IPS-18c (cell line): ENCODE measurements at regions not wholly inside any gene's neighbourhood (a gene's known extent, or its start where the extent isn't known, plus 50 kb on each side); places are given as distances from the start of the nearest gene placed in this dataset.
"Not testable (repeated sequence)": the region's sequence is repeated elsewhere in the genome, so short reads cannot be mapped to it uniquely, and the experiment has no call there.

ENCODE experiments used
- H3K4me3 ChIP-seq: 2 replicates; pipeline ENCODE4 v1.7.0; 2013; ENCODE audit warnings: low read depth, mild to moderate bottlenecking, low read length, moderate library complexity; ENCODE audit not compliant: insufficient read depth
- H3K9me3 ChIP-seq: one replicate; pipeline ENCODE4 v1.6.1; 2013; ENCODE audit warnings: mild to moderate bottlenecking, low read length, moderate library complexity; ENCODE audit not compliant: control insufficient read depth, insufficient read depth

DNA sequence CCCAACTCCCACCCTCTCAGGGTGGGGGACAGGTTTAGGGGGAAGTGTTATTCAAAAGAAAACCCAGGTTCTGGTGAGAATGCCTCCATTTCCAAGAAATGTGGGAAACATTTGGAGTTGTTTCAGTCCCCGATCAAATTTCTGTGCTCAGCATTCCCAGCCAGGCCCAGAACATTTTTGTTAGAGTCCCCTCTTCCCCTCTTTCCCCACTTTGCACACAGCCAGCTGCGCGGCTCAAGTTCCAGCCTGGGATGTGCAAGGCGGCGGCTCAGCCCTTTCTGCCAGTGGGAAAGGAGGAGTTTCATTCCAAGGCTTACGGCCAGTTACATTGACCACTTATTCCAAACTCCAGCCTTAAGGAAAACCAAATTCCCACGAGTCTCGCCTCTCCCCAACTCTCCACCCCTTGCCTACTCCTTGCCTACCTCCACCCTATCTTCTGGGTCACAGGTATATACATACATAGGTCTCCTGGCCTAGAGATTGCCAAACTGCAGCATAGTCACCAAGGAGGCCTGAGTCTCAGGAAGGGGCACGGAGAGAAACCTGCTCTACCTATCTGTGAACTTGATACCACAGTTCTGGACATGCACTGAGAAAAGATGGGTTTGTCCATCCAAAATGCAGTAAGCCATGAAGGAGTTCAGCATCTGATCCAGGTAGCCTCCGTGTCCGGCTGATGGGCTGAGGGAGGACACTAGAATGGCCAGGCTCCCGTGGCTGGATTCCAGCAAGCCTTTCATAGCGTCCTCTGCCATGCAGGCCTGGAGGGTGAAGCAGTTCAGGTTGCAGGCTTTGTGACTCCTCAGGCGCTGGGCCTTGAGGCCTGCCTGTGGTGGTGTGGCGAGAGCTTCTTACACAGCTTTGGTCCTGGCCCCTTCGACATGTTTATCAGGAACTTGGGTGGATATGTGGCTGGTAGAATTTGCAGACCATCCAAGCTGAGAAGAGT is 154.5 kb downstream of the ZFP36L2 start:
- H3K4me3 ChIP-seq = no peak overlapping the region
- no peaks in the 10 kb centered on the region for H3K9me3 ChIP-seq

DNA sequence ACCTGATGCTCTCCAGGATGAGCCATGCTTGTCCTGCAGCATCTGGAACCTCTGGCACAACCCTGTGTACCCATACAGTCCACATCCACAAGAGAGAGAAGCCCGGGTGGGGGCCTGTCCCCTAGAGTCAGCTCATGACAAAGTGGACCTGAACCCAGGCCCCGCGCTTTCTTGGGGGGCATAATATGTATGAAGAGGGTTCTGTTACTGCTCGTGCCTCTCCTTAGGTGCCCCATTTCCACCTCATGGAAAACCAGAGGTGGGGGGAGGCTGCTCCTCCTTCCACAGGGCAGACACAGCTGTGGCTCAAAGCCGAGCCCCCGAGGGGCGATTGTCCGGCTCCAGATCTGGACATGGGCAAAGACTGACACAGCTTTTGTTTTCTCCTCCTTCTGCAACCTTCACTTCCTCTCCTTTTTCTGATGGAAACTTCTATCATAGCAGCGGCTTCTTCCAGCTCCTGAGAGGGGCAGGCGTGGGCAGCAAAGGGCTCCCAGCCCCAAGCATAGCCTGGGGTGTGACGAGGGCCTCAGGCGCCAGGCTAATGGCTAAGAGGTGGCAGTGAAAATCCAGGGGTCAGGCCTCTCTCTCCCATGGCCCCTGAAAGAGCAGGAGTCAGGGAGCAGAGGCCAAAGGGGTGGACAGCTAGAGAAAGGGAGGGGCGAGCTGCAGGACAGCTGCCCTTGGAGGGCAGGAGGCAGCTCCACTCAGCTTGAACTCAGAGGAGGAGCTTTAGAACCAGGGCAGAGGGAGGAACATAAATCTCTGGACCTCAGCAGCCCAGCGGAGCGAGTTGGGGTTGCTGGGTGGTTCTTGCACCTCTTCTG is 155.5 kb downstream of the ZFP36L2 start:
- H3K4me3 ChIP-seq = no peak overlapping the region

DNA sequence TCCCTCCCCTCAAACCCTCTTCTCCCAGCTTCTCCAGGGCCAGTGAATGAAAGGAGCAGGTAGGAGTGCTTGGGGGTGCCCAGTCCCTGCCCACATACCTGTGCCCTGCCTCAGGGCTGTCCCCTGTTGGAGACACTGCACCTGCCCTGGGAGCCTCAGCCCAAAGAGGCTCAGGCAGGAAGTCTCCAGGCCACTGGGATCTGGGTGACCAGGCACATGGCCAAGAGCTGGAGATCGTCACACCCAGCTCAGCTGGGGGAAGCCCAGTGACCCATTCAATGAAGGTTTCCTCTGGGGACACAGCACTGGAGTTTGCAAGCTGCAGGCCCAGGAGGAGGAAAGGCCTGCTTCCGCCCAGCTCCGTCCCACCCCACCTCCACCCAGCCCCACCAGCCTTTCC is 156.4 kb downstream of the ZFP36L2 start:
- Histone ChIP-seq H3K4me3 (no peak overlapping the region), H3K9me3 (no peaks in the 10 kb centered on the region)

More for the DNA sequence above, 155.5 kb downstream of the ZFP36L2 start:
- no peaks in the 10 kb centered on the region for H3K9me3 ChIP-seq

DNA sequence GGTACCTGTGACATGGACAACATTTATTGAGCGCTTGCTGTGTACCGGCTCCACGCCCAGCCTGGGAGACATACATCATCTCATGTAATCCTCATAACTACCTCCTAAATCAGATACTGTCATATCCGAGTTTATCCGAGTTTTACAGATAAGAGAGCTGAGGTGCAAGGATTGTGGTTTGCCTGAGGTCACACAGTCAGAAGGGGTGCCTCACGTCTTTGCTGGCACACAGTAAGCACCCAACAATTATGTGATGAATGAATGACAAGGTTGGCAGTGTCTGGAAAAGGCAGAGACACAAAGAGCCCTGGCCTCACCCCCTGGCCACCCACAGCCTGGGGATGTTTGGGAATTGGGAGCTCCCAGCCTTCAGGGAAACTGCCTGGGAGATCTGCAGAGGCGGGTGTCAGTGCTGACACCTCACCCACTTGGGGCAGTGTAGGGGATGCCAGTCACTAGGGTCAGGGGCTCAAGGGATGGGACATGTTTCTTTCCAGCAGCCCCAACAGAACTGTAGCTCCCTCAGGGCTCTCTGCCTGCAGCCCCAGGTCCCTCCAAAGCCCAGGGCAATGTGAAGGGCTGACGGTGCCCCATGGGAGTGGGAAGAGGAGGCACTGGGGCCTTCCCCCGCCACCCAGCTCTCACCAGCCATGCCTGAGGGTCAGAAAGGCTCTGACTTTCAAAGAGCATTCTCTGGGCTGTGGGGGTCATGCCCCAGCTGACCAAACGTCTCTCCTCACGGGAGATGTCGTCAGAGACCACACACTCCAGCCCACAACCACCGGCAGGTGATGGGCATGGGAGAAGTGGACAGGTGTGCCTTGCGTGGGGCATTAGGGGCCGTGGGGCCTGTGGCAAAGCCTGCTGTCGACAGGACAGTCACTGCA is 157.5 kb downstream of the ZFP36L2 start:
- Histone ChIP-seq H3K9me3 (no peaks in the 10 kb centered on the region), H3K4me3 (no peak overlapping the region)

DNA sequence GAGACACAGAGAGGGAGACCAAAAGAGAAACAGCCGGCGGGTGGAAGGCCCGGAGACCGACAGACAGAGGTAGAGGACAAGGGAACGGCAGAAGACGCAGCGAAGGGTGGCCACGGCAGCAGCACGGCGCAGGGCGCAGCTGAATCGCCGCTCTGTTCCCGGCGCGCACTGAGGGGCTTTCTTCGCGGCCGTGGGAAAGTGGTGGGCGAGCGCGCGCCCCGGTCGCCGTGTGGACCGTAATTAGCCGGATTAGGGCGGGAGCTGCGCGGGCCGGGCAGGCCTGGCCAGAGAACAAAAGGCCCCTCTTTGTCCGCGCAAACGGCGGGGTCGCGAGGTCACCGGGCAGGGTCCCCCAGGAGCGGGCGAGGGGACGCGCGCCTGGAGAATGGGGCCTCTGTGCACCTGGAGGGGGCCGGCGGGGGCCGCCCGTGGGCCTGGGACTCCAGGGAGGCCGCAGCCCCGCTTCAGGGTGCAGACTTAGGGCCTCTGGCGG is 158.3 kb downstream of the ZFP36L2 start:
- Histone ChIP-seq H3K9me3 (no peaks in the 10 kb centered on the region), H3K4me3 (no peak overlapping the region)

DNA sequence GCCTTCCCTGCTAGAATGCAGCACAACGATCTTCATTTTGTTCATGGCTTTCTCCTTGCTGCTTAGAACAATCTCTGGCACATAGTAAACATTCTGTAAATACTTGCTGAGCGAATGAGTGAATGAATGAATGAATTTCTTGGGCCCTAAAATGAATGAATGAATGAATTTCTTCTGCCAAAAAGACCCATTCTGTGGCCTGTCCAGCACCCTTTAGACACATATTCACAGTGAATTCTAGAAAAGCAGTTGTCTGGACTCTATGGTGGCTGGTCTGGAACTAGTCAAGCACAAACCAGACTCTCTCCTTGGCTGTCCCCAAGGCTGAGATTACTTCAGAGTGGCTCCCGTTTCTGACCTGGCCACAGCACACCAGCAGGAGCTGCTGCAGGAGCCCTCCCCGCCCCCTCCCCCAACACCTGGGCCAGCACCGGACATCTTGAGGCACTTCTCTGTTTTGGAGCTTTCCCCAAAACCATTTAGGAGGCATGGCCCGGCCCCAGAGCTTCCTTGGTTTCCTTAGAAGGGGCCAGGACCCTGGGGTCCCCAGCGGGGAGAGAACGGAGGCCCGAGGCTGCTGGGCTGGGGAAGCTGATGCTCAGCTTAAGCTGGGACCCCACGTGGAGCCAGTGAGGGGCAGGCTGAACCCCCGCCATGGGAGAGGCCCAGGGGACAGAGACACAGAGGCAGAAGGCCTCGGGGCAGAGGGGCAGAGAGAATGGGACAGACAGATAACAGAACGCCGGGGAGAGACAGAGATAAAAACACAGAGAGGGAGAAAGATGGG is 159.0 kb downstream of the ZFP36L2 start:
- Histone ChIP-seq H3K4me3 (no peak overlapping the region), H3K9me3 (no peaks in the 10 kb centered on the region)

DNA sequence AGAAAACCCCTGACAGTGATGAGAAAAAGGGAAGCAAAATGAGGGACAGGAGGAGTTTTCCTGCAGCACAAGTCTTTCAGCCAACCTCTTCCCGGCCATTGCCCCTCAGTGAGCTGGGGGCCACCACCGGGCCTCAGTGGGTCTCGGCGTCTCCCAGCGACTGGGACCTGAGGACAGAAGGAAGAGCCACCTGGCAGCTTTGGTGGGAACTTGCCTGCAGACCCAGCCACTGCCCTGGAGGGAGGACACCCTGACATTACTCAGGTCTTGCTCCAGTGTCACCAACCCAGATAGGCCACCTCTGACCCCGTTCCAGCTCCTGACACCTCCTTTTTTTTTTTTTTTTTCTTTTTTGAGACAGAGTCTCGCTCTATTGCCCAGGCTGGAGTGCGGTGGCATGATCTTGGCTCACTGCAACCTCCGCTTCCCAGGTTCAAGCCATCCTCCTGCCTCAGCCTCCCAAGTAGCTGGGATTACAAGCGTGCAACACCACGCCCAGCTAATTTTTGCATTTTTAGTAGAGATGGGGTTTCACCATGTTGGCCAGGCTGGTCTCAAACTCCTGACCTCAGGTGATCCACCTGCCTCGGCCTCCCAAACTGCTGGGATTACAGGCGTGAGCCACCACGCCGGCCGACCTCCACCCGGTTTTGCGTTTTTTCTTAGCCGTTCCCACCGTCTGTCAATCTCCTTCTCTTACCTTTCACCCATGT is 159.7 kb downstream of the ZFP36L2 start:
- H3K9me3 ChIP-seq, H3K4me3 ChIP-seq: not testable (repeated sequence)

DNA sequence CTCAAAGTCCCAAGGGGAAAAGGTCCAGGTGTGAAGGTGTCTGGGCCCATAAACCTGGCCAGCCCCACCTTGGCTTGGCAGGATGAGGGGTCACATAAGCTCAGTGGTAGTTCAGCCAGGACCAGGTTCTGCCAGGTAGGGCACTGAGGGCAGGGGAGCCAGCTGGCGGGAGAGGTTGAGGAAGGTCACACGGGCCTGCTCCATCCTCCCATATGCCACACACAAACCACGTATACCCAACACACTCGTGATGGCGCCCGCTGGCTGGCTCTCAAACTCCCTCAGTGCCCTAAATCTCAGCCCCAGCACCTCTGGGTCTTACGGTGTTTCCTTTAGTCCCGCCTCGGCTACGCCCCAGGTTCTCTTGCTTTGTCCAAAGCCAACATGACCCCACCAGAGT is 160.5 kb downstream of the ZFP36L2 start:
- Histone ChIP-seq H3K4me3 (no peak overlapping the region), H3K9me3 (no peaks in the 10 kb centered on the region)

DNA sequence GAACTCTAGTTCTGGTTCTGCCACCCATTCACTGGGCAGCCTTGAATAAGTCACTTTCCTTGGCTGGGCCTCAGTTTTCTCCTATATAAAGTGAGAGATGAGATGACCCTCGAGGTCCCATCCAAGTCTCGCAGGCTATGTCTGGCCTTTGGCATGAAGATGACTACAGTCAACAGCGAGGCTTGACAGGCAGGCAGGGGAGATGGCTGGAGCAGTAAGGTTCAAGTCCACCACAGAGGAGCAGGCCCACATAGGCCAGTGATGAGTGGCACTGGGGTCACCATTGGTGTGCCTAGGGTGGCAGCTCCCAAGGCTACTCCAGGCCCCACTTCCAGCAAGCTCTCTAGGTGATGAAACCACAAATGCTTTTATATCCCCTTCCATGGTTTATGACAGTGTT is 161.4 kb downstream of the ZFP36L2 start:
- Histone ChIP-seq H3K4me3 (no peak overlapping the region), H3K9me3 (no peaks in the 10 kb centered on the region)

DNA sequence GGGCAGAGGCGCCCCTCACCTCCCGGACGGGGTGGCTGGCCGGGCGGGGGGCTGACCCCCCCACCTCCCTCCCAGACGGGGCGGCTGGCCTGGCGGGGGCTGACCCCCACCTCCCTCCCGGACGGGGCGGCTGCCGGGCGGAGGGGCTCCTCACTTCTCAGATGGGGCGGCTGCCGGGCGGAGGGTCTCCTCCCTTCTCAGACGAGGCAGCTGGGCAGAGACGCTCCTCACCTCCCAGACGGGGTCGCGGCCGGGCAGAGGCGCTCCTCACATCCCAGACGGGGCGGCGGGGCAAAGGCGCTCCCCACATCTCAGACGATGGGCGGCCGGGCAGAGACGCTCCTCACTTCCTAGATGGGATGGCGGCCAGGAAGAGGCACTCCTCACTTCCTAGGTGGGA is 163.3 kb downstream of the ZFP36L2 start:
- H3K4me3 ChIP-seq, H3K9me3 ChIP-seq: not testable (repeated sequence)

DNA sequence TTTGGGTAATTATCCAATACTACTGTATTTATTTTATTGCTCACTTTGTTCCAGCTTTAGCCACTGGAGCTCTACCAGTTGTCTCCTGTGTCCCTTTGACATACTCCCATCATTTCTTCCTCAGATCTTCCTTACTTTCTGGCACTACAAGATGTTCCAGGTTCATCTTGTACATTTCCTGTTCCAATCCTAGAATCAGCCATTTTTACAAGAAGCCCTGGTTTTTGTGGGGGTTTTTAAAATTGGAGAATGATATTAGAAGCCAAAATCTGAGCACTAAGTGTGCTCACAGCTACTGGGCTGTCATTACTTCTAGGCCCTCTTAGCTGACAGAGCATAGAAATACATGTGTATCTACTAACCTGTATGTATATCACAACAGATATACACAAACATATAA is 164.3 kb downstream of the ZFP36L2 start:
- Histone ChIP-seq H3K9me3 (no peaks in the 10 kb centered on the region), H3K4me3 (no peak overlapping the region)

DNA sequence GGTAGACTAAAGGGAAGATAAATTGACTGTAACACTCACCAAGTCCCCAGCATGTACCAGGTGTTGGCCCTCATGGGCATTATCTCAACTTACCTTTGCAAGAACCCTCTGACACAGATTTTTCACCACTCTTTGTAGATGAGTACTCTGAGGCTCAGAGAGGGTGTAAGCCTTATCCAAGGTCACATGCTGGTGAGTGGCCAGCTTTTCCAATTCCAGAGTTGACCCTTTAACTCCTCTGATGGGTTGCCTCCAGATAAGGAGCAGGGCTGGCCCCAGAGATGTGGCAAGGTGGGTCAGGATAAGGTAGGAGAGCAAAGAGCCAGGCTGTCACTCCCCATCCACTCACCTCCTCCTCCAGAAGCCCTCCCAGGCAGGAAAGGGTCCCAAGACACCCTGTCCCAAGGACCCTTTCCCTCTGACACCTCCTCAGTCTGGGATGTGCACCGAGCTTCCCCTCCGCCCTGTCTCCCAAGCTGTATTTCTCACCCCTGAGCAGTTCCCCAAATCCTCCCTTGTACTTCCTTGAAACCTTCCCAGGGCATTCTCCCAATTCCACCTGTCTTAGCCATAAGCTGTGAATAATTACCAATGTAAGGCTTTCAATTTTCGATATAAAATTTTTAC is 165.9 kb downstream of the ZFP36L2 start:
- Histone ChIP-seq H3K9me3 (no peaks in the 10 kb centered on the region), H3K4me3 (no peak overlapping the region)

DNA sequence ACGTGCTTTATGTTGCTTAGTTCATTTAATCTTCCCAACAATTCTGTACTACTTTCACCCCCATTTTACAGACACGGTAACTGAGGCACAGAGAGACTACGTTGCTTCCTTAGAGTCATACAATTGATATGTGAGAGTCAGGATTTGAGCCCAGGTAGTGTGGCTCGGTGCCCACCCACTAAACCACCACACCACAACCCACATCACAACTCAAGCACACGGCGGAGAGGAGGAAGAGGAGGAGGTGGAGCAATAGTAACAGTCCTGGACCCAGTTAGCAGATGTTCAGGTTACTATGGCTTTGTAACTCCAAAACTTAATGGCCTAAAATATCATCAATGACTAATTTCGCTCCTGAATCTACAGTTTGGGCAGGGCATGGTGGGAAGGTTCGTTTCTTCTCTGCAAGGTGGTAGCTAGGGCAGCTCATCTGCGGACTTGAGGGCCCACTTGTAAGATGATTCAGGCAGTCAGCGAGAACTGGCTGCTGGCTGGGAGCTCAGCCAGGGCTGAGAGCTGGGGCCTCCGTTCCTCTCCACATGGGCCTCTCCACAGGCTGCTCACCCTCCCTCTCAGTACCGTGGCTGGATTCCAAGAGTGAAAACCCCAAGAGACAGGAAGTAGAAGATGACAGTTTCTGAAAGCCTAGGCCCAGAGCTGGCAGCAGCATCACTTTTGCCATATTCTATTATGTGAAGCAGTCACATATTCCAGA is 167.1 kb downstream of the ZFP36L2 start:
- no peaks in the 10 kb centered on the region for H3K9me3 ChIP-seq
- no peak overlapping the region for H3K4me3 ChIP-seq

DNA sequence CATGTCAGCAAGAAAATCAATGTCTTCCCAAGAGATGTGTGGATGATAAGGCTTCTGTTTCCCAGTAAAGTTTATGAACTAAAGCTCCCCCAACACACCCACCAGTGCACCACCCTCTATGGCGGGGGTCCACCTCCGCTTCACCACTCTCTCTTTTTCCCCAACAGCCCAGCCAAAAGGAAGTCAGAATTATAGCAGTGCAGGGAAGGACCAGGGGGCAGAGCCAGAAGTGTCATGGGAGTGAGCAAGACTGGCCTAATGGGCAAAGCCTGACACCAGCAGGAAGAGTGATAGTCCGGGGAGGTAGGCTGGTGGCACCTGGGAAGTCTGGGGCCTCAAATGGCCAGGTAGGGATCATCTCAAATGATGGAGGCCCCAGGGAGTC is 167.7 kb downstream of the ZFP36L2 start:
- no peak overlapping the region for H3K4me3 ChIP-seq

More for the DNA sequence above, 167.7 kb downstream of the ZFP36L2 start:
- no peaks in the 10 kb centered on the region for H3K9me3 ChIP-seq
